GM21526 (cell line): ENCODE measurements at regions not wholly inside any gene's neighbourhood (a gene's known extent, or its start where the extent isn't known, plus 50 kb on each side); places are given as distances from the start of the nearest gene placed in this dataset.
"Not testable (repeated sequence)": the region's sequence is repeated elsewhere in the genome, so short reads cannot be mapped to it uniquely, and the experiment has no call there.

Experiments used
- ATAC-seq: cut with Tn5 transposase; IDR thresholded peaks from one replicate; pipeline ENCODE4 v1.9.1; 2021; ENCODE audit warnings: moderate library complexity; ENCODE audit not compliant: unreplicated experiment, low FRiP score

DNA sequence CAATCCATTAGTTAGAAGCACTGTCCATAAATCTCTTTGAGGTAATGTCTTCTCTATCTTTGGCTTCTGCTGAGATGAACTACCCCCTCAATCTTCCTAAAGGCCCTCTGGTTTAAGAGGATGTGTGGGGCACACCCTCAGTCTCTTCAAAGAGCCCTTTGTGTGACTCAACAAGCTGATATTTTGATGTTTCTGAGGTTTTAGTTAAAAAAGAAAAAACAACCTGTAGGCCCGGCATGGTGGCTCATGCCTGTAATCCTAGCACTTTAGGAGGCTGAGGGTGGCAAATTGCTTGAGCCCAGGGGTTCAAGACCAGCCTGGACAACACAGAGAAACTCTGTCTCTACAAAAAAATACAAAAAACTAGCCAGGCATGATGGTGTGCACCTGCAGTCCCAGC, 593.5 kb downstream of the TMEM182 start:
- ATAC-seq = no peak

DNA sequence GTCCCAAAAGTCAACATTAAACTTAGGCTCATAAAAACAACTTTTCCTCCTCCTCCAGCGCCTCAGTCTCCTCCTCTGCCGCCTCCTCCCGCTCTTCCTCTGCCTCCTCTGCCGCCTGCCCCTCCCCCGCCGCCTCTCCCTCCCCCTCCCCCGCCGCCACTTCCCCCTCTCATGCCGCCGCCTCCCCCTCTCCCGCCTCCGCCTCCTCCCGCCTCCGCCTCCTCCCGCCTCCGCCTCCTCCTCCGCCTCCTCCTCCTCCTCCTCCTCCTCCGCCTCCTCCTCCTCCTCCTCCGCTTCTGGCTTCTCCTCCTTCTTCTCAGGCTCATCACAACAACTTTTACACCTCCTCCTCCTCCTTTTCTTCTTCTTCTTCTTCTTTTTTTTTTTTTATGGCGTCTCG, 599.9 kb downstream of the TMEM182 start:
- ATAC-seq = no peak

DNA sequence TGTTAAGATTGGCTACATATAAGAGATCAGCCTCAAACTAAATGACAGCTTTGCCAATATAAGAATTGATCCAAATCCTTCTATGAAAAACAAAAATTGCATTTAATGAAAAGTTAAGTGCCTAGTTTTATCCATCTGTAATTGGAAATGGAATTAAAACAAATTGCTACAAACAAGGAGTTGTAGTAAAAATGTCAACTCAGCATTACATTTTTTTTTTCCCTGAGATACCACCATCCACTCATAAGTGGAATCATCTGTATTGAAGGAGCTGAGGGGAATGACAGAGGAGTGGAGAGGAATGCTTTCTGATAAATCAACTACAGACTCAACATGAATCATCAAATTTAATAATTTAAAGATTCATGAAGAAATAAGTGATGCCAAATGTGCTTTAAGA, 601.8 kb downstream of the TMEM182 start:
- no peak for ATAC-seq

DNA sequence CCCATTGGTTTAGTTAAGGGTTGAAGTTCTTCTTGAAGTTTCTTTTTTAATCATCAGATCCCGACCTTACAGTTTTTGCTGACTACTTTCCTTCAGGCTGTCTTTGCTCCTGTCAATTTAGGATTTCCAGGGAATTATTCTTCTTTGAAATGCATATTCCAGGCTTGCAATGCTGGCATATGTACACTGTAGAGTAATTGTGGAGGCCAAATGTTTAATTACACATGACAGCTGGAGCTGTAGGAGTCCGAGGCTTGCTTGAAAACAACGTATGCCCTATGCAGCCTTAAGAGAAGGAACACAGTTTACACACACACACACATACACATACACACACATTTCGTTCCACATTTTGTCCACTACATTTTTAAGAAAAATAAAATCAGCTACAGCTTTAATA, 602.3 kb downstream of the TMEM182 start:
- no peak for ATAC-seq

DNA sequence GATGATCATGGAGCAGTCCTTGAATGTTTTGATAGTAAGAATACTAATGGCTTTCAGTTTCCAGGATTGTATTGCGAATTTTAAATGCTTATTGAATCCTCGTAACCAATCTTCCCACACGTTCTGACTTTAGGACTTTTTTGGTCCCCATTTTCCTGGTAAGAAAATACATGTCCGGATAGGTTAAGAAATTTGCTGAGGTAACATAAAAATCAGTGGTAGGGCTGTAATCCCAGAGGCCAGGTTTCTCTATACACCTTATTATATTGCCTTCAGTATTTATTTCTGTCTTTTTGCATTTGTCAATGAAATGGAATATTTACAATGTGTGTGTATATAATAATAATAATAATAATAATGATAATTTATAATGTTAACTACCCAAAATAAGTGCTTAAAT, 603.2 kb downstream of the TMEM182 start:
- no peak for ATAC-seq

DNA sequence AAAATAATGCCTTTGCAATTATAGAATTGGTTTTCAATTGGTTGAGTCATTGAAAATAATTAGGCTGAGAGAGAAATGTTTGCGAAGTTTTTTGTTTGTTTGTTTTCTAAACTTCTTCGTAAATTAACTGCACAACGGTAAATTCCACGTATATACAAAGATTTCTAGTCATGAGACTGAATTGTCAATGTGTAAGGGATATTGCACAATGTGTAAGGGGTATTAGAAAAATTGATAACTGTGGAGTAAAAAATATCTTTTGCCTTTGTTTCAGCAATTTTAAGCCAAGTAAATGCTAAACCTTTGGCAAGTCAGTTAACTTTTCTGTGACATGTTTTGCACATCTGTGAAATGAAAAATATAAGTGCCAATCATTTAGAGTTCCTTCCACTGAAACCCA, 606.0 kb downstream of the TMEM182 start:
- no peak for ATAC-seq

DNA sequence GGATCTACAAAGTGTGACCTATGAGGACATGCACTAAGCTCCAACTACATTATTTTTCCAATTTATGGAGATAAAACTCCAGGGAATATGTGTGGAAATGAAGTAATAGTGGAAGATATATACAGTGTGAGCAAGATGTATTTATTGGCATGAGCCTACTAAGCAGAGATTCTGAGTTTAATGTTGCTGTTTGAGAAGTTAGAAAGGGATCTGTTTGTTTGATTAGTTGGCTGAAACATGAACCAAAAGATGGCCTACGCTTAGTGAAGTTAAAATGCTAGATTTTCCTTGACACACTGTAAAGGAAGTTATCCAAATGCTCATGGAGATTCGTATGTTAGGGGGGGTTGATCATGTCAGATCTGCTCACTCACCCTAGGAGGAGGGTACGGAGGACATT, 621.7 kb downstream of the TMEM182 start:
- no peak for ATAC-seq

DNA sequence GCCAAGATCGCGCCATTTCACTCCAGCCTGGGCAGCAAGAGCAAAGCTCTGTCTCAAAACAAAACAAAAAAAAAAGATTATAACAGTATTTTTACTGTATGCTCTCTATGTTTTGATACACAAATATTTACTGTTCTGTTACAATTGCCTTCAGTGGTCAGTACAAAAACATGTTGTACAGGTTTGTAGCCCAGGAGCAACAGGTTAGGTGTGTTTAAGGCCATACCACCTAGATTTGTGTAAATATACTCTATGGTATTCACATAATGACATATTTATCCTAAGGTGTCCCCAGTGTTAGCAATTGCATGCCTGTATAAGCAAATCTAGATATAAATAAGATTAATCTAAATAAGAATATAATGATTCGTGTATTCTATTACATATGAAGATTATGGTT, 625.0 kb downstream of the TMEM182 start:
- no peak for ATAC-seq

DNA sequence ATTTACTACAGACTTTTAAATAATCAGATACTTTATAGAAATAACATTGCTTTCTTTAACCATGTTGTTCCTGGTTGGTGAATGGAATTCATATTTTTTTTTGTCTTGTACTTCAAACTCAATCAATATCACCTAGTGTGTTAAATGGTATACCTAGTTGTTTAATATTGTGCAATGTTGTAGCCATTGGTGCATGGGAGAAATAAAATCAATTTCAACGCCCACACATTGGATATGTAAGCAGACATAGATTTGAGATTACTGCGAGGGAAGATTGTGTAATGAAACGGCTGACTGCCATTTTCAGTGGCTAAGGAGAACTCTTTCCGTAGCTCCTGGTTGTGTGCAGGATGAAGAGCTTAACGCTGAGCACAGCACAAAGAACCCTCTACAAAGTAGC, 626.1 kb downstream of the TMEM182 start:
- no peak for ATAC-seq

DNA sequence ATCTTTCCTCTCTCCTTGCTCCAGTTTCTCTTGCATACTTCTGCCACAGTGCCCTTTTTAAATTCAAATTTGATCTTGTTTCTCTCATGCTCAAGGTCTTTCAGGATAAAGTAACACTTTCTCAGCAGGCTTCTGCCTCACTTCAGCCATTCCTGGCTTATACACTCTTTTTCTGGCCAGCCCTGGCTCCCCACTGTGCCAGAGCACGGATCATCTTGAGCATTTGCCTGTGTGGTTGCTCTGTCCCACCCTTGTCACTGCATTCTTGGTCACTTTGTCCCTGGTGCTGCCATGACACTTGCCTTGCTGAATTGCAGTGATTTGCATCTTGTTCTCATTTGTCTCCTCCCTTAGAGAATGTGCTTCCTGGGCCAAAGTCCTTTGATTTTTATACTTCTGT, 634.3 kb downstream of the TMEM182 start:
- no peak for ATAC-seq

DNA sequence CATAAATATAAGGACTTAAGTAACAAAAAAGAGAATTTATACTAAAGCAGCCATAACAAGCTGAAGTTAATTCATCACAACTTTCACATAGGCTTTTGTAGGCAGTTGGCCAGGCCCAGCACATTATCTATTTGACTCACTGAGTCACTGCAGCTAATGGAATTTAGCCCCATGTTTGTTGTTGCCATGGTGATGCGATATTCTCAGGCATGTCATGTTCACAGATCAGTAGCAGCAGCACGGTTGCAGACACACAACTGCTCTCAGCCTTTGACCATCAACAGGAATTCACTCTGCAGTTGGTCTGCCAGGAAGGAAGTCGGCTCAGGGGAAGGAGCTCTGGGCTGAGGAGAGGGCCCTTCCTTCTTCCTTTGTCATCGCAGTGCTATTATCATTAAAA, 639.8 kb downstream of the TMEM182 start:
- ATAC-seq = no peak

DNA sequence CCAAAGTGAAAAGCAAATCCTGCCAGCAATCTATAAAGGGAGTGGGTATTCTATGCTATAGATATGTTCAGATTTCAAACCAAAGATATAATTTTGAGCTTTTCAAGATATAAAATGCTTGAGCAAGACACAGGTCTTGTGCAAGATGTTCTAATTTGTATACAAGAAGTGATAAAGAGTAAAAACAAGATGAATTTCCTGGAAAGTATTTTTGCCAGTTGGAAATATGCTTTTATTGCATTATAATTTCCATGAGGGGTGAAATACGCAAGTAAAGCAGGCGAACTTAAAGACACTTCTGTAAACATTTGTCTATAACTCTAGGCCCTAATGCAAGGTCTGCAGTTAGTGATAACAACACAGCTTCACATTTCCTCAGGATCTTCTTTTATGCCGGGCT, 640.5 kb downstream of the TMEM182 start:
- no peak for ATAC-seq

DNA sequence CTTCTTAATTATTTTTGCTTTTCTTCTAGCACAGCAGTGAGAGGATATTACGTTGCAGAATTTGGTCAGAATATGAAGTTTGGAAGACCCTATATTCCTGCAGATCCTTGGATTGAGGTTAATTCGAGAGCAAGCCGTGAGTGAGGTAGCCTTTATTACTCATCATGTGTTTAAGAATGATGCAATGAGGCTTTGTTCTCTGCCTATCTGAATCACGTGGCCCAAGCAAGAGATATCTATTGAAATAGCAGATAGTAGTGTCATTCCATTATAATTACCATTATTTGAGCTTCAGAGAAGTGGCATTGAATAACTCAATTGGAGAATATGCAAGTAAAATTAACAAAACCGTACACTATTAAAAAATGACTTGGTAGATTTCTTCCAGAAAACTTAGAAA, 641.1 kb downstream of the TMEM182 start:
- ATAC-seq = no peak

DNA sequence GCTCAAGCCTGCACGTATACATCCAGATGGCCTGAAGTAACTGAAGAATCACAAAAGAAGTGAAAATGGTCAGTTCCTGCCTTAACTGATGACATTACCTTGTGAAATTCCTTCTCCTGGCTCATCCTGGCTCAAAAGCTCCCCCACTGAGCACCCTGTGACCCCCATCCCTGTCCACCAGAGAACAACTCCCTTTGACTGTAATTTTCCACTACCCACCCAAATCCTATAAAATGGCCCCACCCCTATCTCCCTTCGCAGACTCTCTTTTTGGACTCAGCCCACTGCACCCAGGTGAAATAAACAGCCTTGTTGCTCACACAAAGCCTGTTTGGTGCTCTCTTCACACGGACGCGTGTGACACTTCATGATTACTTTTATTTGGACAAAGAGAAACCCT, 641.6 kb downstream of the TMEM182 start:
- not testable (repeated sequence) for ATAC-seq

DNA sequence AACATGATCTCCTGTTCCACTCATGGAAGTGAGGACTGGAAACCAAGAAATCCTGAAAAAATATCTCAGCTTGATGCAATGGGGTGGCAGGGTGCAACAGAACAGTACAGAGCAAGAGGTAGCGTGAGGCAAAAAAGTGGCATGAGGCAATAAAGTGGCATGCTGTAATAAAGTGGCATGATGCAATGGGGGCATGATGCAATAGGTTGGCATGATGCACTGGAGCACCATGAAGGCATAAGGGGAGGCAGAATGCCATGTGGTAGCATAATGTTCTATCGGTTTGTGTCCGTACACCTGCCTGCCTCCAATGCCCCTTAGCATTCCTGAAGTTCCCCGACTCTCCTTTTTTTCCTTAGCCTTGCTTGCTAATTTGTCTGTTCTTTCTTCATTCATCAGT, 648.4 kb downstream of the TMEM182 start:
- ATAC-seq = no peak

DNA sequence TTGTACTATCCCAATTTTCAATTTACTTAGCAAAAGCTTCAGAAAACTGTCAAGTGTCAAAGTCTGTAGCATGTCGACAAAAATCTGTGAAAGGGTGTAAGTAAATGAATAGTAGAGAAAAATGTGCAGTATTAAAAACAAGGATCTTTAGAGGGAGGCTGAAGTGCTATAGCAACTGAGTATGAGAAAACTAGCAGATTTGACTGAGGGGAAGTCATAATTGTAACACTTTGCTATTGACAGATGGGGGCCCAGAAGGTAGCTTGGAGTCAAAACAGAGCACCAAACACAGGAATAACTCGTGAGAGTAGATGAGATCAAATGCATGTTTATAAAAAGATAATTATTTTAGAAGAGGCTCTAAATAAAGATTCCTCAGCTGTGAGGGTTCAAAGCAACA, 657.7 kb downstream of the TMEM182 start:
- ATAC-seq = no peak

DNA sequence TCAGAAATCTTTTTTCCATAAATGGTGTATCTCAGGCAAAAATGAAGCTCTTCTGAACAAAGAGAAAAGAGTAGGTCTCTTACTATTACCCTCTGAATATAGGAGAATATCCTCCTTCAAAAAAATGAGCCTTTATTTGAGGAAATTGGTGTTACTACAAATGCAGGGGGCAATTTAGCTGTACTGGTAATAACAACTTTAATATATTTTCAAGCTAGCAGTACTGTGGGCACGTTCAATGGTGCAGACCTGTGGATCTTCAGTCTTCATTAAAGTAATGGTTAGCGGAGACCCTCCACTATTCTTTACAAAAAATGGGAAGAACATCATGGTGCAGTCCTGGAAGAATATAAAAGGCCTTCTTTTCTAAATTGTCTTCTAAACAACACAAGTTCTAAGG, 661.3 kb downstream of the TMEM182 start:
- no peak for ATAC-seq

DNA sequence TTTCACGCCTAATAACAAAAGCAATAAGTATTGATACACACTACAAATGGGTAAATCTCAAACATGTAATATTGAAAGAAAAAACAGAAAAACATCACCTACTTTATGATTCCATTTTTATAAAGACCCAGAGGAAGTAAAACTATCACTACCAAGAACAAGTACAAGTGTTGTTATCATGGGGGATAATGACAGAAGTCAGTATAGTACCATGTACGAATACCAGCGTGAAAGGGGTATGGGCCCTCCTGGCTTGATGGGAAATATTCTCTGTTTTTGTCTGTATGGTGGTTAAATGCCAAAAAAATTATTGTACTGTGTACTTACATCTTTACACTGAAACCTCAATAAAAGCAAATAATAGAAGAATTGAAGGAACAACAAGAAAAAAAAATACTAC, 665.7 kb downstream of the TMEM182 start:
- no peak for ATAC-seq

DNA sequence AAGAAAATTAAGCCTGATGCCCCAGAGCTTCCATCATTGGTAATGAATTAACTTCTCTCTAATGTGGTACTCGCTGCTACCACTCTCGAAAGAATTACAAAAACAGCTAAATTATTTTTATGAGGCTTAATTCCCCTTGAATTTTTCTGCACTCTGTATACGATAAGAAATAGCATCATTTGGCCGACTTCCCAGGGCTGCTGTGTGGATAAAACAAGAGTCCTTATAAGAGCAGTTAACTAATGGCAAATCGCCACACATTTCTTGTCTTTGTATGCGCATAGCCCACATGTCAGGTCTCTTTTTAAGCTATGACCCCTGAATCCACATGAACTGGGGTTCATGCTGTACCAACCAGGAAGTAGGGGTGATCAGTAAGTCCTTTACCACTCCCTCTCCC, 668.4 kb downstream of the TMEM182 start:
- ATAC-seq = no peak

DNA sequence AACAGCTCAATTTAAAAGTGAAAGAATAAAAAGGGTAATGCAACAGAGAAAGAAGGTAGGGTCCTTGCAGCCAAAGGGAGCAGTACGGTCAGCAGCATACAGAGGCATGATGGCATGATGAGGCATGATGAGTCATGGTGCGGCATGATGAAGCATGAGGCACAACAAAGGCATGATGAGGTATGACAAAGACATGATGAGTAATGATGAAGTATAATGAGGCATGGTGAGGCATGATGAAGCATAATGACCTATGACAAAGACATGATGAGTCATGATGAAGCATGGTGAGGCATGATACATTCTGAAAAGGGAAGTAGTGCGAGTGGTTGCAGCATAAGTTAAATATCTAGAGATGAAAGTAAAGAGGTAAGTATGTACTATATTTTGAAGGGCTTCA, 673.2 kb downstream of the TMEM182 start:
- no peak for ATAC-seq

DNA sequence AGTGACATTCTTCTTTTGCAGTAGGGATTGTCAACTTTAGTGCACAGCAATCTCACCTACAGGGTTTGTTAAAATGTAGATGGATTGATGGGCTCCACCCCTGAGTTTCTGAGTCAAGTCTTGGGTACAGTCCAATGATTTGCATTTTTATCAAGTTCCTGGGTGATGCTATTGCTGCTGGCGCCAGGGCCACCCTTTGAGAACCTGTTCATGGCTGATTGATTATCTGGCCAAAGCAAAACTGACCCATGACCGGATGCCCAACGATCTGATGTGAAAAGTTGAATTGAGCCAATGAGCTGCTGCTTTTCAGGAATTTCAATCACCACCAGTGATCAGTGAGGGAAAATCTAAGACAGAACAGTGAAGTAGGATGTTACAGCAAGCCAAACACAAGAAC, 675.3 kb downstream of the TMEM182 start:
- no peak for ATAC-seq

DNA sequence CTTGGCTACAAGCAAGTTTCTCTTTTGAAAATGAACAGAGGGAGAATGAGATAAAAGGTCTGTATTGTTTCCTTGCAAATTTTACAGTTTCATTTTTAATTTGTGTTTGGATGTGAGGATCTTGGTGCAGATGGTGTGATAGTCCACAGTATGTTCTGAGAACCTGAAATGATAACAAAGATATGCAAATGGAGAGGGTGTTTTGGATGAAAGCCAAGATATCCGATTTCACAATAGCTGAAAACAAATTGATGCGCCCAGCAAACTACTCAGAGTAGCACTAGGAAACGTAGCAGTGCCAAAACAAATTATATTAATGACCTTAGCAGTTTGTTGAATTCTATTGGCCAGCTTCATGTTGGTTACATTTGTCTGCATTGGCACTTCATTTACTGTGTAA, 683.5 kb downstream of the TMEM182 start:
- no peak for ATAC-seq

DNA sequence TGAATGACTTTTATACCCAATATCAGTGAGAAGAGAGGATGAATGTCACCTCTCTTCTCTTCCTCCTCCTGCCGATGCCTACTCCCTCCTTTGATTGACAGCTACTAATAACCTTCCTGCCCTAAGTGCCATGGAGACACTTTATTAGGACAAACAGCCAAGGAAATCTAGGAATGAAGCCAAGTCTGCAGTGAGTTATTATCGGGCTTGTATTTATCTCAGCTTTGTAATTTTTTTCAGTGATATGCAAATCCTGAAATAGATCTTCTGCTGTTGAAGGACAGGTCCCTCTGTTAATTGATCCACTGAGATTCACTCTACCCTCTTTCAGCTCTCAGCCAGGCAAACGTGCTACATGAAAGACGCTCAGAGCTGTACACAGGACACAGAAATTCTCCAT, 686.7 kb downstream of the TMEM182 start:
- ATAC-seq = no peak

DNA sequence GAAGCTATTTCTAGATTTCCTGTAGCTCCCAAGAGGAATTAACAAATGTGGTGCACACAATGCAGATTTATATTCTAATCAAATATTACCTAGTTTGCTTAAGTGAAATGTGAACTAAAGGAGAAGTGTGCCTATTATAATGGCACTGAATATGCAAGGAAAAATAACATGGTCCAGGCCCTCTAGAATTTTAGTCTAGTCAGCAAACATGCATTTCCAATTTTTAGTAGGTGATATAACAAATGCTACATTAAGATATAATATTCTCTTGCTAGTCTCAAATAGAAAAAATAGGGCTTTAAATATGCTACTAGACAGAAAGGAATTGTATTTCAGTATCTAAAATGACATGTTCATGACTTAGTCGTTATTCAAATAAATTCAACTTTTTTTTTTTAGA, 689.5 kb downstream of the TMEM182 start:
- no peak for ATAC-seq
